ENCODE measurements at regions not wholly inside any gene's neighbourhood (a gene's known extent, or its start where the extent isn't known, plus 50 kb on each side); places are given as distances from the start of the nearest gene placed in this dataset.
"Not testable (repeated sequence)": the region's sequence is repeated elsewhere in the genome, so short reads cannot be mapped to it uniquely, and the experiment has no call there.

GRCh38 chr13:34364633-34365032 lies 546.7 kb downstream of the RFC3 start:
- H3K27me3 Mint-ChIP-seq: no peaks in the 10 kb centered on the region
- no peak for ATAC-seq (replicated peaks)
- H3K4me3 Mint-ChIP-seq: no peak overlapping the region
- H3K27ac Mint-ChIP-seq: no peak overlapping the region
- peaks cover 3% of the 10 kb centered on the region for H3K9me3 Mint-ChIP-seq
- no peaks in the 10 kb centered on the region for H3K36me3 Mint-ChIP-seq (ENCODE audit: low read depth)
- no peaks in the 10 kb centered on the region for H3K4me1 Mint-ChIP-seq

GRCh38 chr13:34369931-34370330 lies 552.0 kb downstream of the RFC3 start:
- no peaks in the 10 kb centered on the region for H3K4me1 Mint-ChIP-seq

GRCh38 chr13:34371108-34371507 lies 553.2 kb downstream of the RFC3 start:
- no peak for ATAC-seq (replicated peaks)
- no peaks in the 10 kb centered on the region for H3K4me1 Mint-ChIP-seq
- H3K4me3 Mint-ChIP-seq: no peak overlapping the region
- no peaks in the 10 kb centered on the region for H3K27me3 Mint-ChIP-seq
- H3K36me3 Mint-ChIP-seq (ENCODE audit: low read depth): no peaks in the 10 kb centered on the region
- H3K9me3 Mint-ChIP-seq: peaks cover 3% of the 10 kb centered on the region
- no peak overlapping the region for H3K27ac Mint-ChIP-seq

More at GRCh38 chr13:34369931-34370330, 552.0 kb downstream of the RFC3 start:
- H3K27me3 Mint-ChIP-seq: no peaks in the 10 kb centered on the region
- H3K27ac Mint-ChIP-seq: no peak overlapping the region
- H3K4me3 Mint-ChIP-seq: no peak overlapping the region
- no peak for ATAC-seq (replicated peaks)
- H3K36me3 Mint-ChIP-seq (ENCODE audit: low read depth): no peaks in the 10 kb centered on the region
- peaks cover 3% of the 10 kb centered on the region for H3K9me3 Mint-ChIP-seq

- H3K4me3 Mint-ChIP-seq: no peak overlapping the region
- no peaks in the 10 kb centered on the region for H3K27me3 Mint-ChIP-seq
- ATAC-seq (replicated peaks): no peak
- H3K4me1 Mint-ChIP-seq: no peaks in the 10 kb centered on the region
- no peaks in the 10 kb centered on the region for H3K9me3 Mint-ChIP-seq
- no peak overlapping the region for H3K27ac Mint-ChIP-seq
- no peaks in the 10 kb centered on the region for H3K36me3 Mint-ChIP-seq (ENCODE audit: low read depth)
Observed at GRCh38 chr13:34371645-34372395, 553.9 kb downstream of the RFC3 start.

- no peaks in the 10 kb centered on the region for H3K36me3 Mint-ChIP-seq (ENCODE audit: low read depth)
- H3K27me3 Mint-ChIP-seq: no peaks in the 10 kb centered on the region
- no peak overlapping the region for H3K4me3 Mint-ChIP-seq
- H3K27ac Mint-ChIP-seq: no peak overlapping the region
- no peaks in the 10 kb centered on the region for H3K9me3 Mint-ChIP-seq
- no peak for ATAC-seq (replicated peaks)
- H3K4me1 Mint-ChIP-seq: no peaks in the 10 kb centered on the region
Observed at GRCh38 chr13:34372581-34372980, 554.6 kb downstream of the RFC3 start.

GRCh38 chr13:34376483-34376882 lies 558.5 kb downstream of the RFC3 start:
- ATAC-seq (replicated peaks): no peak
- no peaks in the 10 kb centered on the region for H3K27me3 Mint-ChIP-seq
- H3K36me3 Mint-ChIP-seq (ENCODE audit: low read depth): no peaks in the 10 kb centered on the region
- no peak overlapping the region for H3K4me3 Mint-ChIP-seq
- no peak overlapping the region for H3K27ac Mint-ChIP-seq
- H3K9me3 Mint-ChIP-seq: no peaks in the 10 kb centered on the region
- H3K4me1 Mint-ChIP-seq: no peaks in the 10 kb centered on the region

- no peaks in the 10 kb centered on the region for H3K9me3 Mint-ChIP-seq
- no peak overlapping the region for H3K4me3 Mint-ChIP-seq
- no peaks in the 10 kb centered on the region for H3K36me3 Mint-ChIP-seq (ENCODE audit: low read depth)
- no peaks in the 10 kb centered on the region for H3K27me3 Mint-ChIP-seq
- no peaks in the 10 kb centered on the region for H3K4me1 Mint-ChIP-seq
- no peak for ATAC-seq (replicated peaks)
- no peak overlapping the region for H3K27ac Mint-ChIP-seq
Observed at GRCh38 chr13:34381228-34381627, 560.8 kb upstream of the NBEA start.

GRCh38 chr13:34383728-34384127 lies 558.3 kb upstream of the NBEA start:
- no peak overlapping the region for H3K27ac Mint-ChIP-seq
- H3K9me3 Mint-ChIP-seq: no peaks in the 10 kb centered on the region
- no peaks in the 10 kb centered on the region for H3K4me1 Mint-ChIP-seq
- no peaks in the 10 kb centered on the region for H3K36me3 Mint-ChIP-seq (ENCODE audit: low read depth)
- H3K27me3 Mint-ChIP-seq: no peaks in the 10 kb centered on the region
- ATAC-seq (replicated peaks): no peak
- H3K4me3 Mint-ChIP-seq: no peak overlapping the region

- not testable (repeated sequence) for ATAC-seq (replicated peaks); H3K27me3 Mint-ChIP-seq; H3K4me3 Mint-ChIP-seq; H3K27ac Mint-ChIP-seq; H3K9me3 Mint-ChIP-seq; H3K4me1 Mint-ChIP-seq; H3K36me3 Mint-ChIP-seq (ENCODE audit: low read depth)
Observed at GRCh38 chr13:34386229-34386628, 555.8 kb upstream of the NBEA start.

- Mint-ChIP-seq H3K27ac (no peak overlapping the region), H3K4me3 (no peak overlapping the region), H3K9me3 (peaks cover 7% of the 10 kb centered on the region), H3K27me3 (no peaks in the 10 kb centered on the region), H3K36me3 (ENCODE audit: low read depth) (no peaks in the 10 kb centered on the region), H3K4me1 (no peaks in the 10 kb centered on the region)
- ATAC-seq (replicated peaks): no peak
Observed at GRCh38 chr13:34391076-34391475, 551.0 kb upstream of the NBEA start.

GRCh38 chr13:34401696-34402095 lies 540.4 kb upstream of the NBEA start:
- H3K9me3 Mint-ChIP-seq: peaks cover 11% of the 10 kb centered on the region
- no peaks in the 10 kb centered on the region for H3K4me1 Mint-ChIP-seq

GRCh38 chr13:34405410-34406181 lies 536.5 kb upstream of the NBEA start:
- no peak overlapping the region for H3K27ac Mint-ChIP-seq
- H3K36me3 Mint-ChIP-seq (ENCODE audit: low read depth): no peaks in the 10 kb centered on the region
- H3K4me1 Mint-ChIP-seq: no peaks in the 10 kb centered on the region
- H3K4me3 Mint-ChIP-seq: no peak overlapping the region
- no peak for ATAC-seq (replicated peaks)
- peaks cover 8% of the 10 kb centered on the region for H3K9me3 Mint-ChIP-seq
- no peaks in the 10 kb centered on the region for H3K27me3 Mint-ChIP-seq

More at GRCh38 chr13:34401696-34402095, 540.4 kb upstream of the NBEA start:
- no peak overlapping the region for H3K27ac Mint-ChIP-seq
- no peaks in the 10 kb centered on the region for H3K27me3 Mint-ChIP-seq
- H3K36me3 Mint-ChIP-seq (ENCODE audit: low read depth): no peaks in the 10 kb centered on the region
- H3K4me3 Mint-ChIP-seq: no peak overlapping the region
- ATAC-seq (replicated peaks): no peak

- H3K36me3 Mint-ChIP-seq (ENCODE audit: low read depth): no peaks in the 10 kb centered on the region
- ATAC-seq (replicated peaks): no peak
- H3K27ac Mint-ChIP-seq: no peak overlapping the region
- H3K27me3 Mint-ChIP-seq: no peaks in the 10 kb centered on the region
- no peak overlapping the region for H3K4me3 Mint-ChIP-seq
- H3K9me3 Mint-ChIP-seq: peaks cover 4% of the 10 kb centered on the region
- H3K4me1 Mint-ChIP-seq: no peaks in the 10 kb centered on the region
Observed at GRCh38 chr13:34408640-34409039, 533.4 kb upstream of the NBEA start.

- Mint-ChIP-seq H3K36me3 (ENCODE audit: low read depth) (no peaks in the 10 kb centered on the region), H3K9me3 (peaks cover 4% of the 10 kb centered on the region), H3K4me3 (no peak overlapping the region), H3K27me3 (no peaks in the 10 kb centered on the region), H3K4me1 (no peaks in the 10 kb centered on the region), H3K27ac (no peak overlapping the region)
- no peak for ATAC-seq (replicated peaks)
Observed at GRCh38 chr13:34409496-34410182, 532.4 kb upstream of the NBEA start.

- H3K4me3 Mint-ChIP-seq: no peak overlapping the region
Observed at GRCh38 chr13:34410678-34411077, 531.4 kb upstream of the NBEA start.

More at GRCh38 chr13:34410678-34411077, 531.4 kb upstream of the NBEA start:
- H3K9me3 Mint-ChIP-seq: peaks cover 4% of the 10 kb centered on the region
- ATAC-seq (replicated peaks): no peak
- no peak overlapping the region for H3K27ac Mint-ChIP-seq
- no peaks in the 10 kb centered on the region for H3K36me3 Mint-ChIP-seq (ENCODE audit: low read depth)
- H3K4me1 Mint-ChIP-seq: no peaks in the 10 kb centered on the region
- H3K27me3 Mint-ChIP-seq: no peaks in the 10 kb centered on the region
